SK-N-SH (cell line): ENCODE measurements at regions not wholly inside any gene's neighbourhood (a gene's known extent, or its start where the extent isn't known, plus 50 kb on each side); places are given as distances from the start of the nearest gene placed in this dataset.

Experiments used
- CTCF ChIA-PET: fragments of 300-600, 350-600 bp; formaldehyde crosslinking; extraction: SDS; loops from one replicate; lab custom pipeline; 2021; lab: Yijun Ruan, JAX
- POLR2A ChIA-PET: fragments of 350-600 bp; sonication (Branson Sonifier 250); formaldehyde crosslinking; extraction: SDS; loops from one replicate; lab custom pipeline; 2020; ENCODE audit warnings: antibody characterized with exemption, inconsistent platforms; lab: Yijun Ruan, JAX
- DNase-seq: peaks from one replicate; pipeline ENCODE4 v3.0.0; 2012
- H2AFZ ChIP-seq: fragments of 200-600 bp; sonication (generic); 2 replicates; pipeline ENCODE4 v1.8.1; 2016; ENCODE audit warnings: antibody characterized with exemption, mild to moderate bottlenecking, low read depth
- H3F3A ChIP-seq: fragments of 200-600 bp; sonication (generic); replicated peaks from 2 replicates; pipeline ENCODE3; 2016; ENCODE audit warnings: antibody characterized with exemption, mild to moderate bottlenecking; ENCODE audit not compliant: insufficient read depth
- H3K27ac ChIP-seq, 2 experiments: fragments of 200-500 bp in 1 of 2; fragments of 200-600 bp in 1 of 2; sonication (Bioruptor generic) in 1 of 2; sonication (generic), shearing (Covaris generic) in 1 of 2; 2 replicates each; pipeline versions ENCODE4 v1.5.1 to v1.6.1; 2014 to 2016; ENCODE audit warnings: low read depth in 2 of 2, inconsistent platforms in 1 of 2, low read length in 1 of 2, mild to moderate bottlenecking in 1 of 2, mixed read lengths in 1 of 2
- H3K27me3 ChIP-seq: fragments of 200-600 bp; sonication (generic), shearing (Covaris generic); 2 replicates; pipeline ENCODE4 v1.6.1; 2016; ENCODE audit warnings: mixed run types; ENCODE audit not compliant: insufficient read depth
- H3K36me3 ChIP-seq, 2 experiments: fragments of 200-500 bp in 1 of 2; fragments of 200-600 bp in 1 of 2; sonication (Bioruptor generic) in 1 of 2; sonication (generic) in 1 of 2; replicated peaks in 1 of 2; 2 replicates each; pipeline versions ENCODE3 to v1.5.1; 2014 to 2016; ENCODE audit warnings: low read length in 1 of 2, mild to moderate bottlenecking in 1 of 2; ENCODE audit not compliant: insufficient read depth in 2 of 2, control insufficient read depth in 1 of 2
- H3K4me1 ChIP-seq, 2 experiments: fragments of 200-500 bp in 1 of 2; fragments of 200-600 bp in 1 of 2; sonication (Bioruptor generic) in 1 of 2; sonication (generic), shearing (Covaris generic) in 1 of 2; 2 replicates each; pipeline versions ENCODE4 v1.5.1 to v1.6.1; 2014 to 2016; ENCODE audit warnings: low read depth in 1 of 2, low read length in 1 of 2, mixed run types in 1 of 2; ENCODE audit not compliant: insufficient read depth in 2 of 2, control insufficient read depth in 1 of 2
- H3K4me2 ChIP-seq: fragments of 200-600 bp; sonication (generic), shearing (Covaris generic); 2 replicates; pipeline ENCODE4 v1.6.1; 2017; ENCODE audit warnings: mixed run types
- H3K4me3 ChIP-seq, 2 experiments: fragments of 200-500 bp in 1 of 2; fragments of 200-600 bp in 1 of 2; sonication (Bioruptor generic) in 1 of 2; sonication (generic), shearing (Covaris generic) in 1 of 2; 2 replicates each; pipeline versions ENCODE4 v1.5.1 to v1.8.1; 2014 to 2016; ENCODE audit warnings: low read depth in 2 of 2, inconsistent platforms in 1 of 2, low read length in 1 of 2, mild to moderate bottlenecking in 1 of 2, mixed read lengths in 1 of 2, moderate library complexity in 1 of 2
- H3K79me2 ChIP-seq: fragments of 200-600 bp; sonication (generic); 2 replicates; pipeline ENCODE4 v1.8.1; 2017; ENCODE audit warnings: mild to moderate bottlenecking; ENCODE audit not compliant: insufficient read depth
- H3K9ac ChIP-seq: fragments of 200-600 bp; sonication (generic); 2 replicates; pipeline ENCODE4 v1.6.1; 2017; ENCODE audit warnings: mixed run types
- H3K9me2 ChIP-seq: fragments of 200-600 bp; sonication (generic); 2 replicates; pipeline ENCODE4 v1.6.1; 2017; ENCODE audit warnings: mixed run types
- H3K9me3 ChIP-seq: fragments of 200-600 bp; sonication (generic); 2 replicates; pipeline ENCODE4 v1.6.1; 2017; ENCODE audit warnings: mixed run types, mild to moderate bottlenecking, moderate library complexity
- H4K20me1 ChIP-seq: fragments of 200-600 bp; sonication (generic); 2 replicates; pipeline ENCODE4 v1.6.1; 2017; ENCODE audit warnings: mild to moderate bottlenecking, mixed run types; ENCODE audit not compliant: insufficient read depth
- FOSL2 ChIP-seq: IDR thresholded peaks from 2 replicates; pipeline ENCODE4 v1.4.0; 2012; ENCODE audit warnings: low read depth, mild to moderate bottlenecking, moderate library complexity, borderline replicate concordance
- GATA2 ChIP-seq: sonication (generic); formaldehyde crosslinking; IDR thresholded peaks from 2 replicates; pipeline ENCODE4 v1.5.0; 2020; ENCODE audit warnings: mild to moderate bottlenecking, missing genetic modification reagents
- IRF3 ChIP-seq: fragments of 150-350 bp; IDR thresholded peaks from 2 replicates; pipeline ENCODE4 v1.6.1; 2016; ENCODE audit warnings: mild to moderate bottlenecking, low read depth, low read length
- MEF2A ChIP-seq: IDR thresholded peaks from 2 replicates; pipeline ENCODE4 v1.4.0; 2012; ENCODE audit warnings: low read depth, borderline replicate concordance
- PBX3 ChIP-seq: IDR thresholded peaks from 2 replicates; pipeline ENCODE4; 2012
- USF1 ChIP-seq: IDR thresholded peaks from 2 replicates; pipeline ENCODE4 v1.4.0; 2012; ENCODE audit warnings: low read depth, borderline replicate concordance
- WGBS: methylation state at CpG from one replicate; pipeline ENCODE4 v1.1.6; 2017; ENCODE audit warnings: low lambda C conversion rate; 5-methylcytosine and 5-hydroxymethylcytosine counted together

- H3F3A ChIP-seq, result no peaks in the 10 kb centered on the region
- no peak for TF ChIP-seq FOSL2
- TF ChIP-seq PBX3, result no peak
- TF ChIP-seq GATA2 (CRISPR knock-in tag), result no peak
- TF ChIP-seq, all 33 proteins: peak for 0
- WGBS, result 88% methylated on average over 6 of the region's 6 CpGs
- no peaks in the 10 kb centered on the region for H3K9me3 ChIP-seq
- no peak overlapping the region for H2AFZ ChIP-seq
- CTCF ChIA-PET, result interaction anchor here (1.0 to 1.3 kb wide), 2 partner anchors 11 to 37 kb away, joined by 3 to 4 read pairs; no protein-coding TSS in a partner anchor
- no peak overlapping the region for H3K27ac ChIP-seq
- H3K79me2 ChIP-seq, result no peaks in the 10 kb centered on the region
- no peak overlapping the region for H3K4me2 ChIP-seq
- peaks cover 0 to 2% of the 10 kb centered on the region in 2 experiments; a peak in 1 of 4 replicates for H3K4me1 ChIP-seq
- H3K9ac ChIP-seq, result no peak overlapping the region
- no peaks in the 10 kb centered on the region for H3K9me2 ChIP-seq
- H4K20me1 ChIP-seq, result no peaks in the 10 kb centered on the region
- H3K27me3 ChIP-seq, result no peaks in the 10 kb centered on the region
- H3K36me3 ChIP-seq, result no peaks in the 10 kb centered on the region
- no peak for DNase-seq
- H3K4me3 ChIP-seq, result no peak overlapping the region
- POLR2A ChIA-PET, result no interaction called here
Observed at GRCh38 chr1:113269168-113269963, 120.9 kb upstream of the MAGI3 start.

GRCh38 chr1:113271039-113271438, 119.3 kb upstream of the MAGI3 start:
- Histone ChIP-seq H3F3A (no peaks in the 10 kb centered on the region), H3K79me2 (no peaks in the 10 kb centered on the region), H3K27ac (no peak overlapping the region), H2AFZ (no peak overlapping the region), H3K4me3 (no peak overlapping the region), H3K9me2 (no peaks in the 10 kb centered on the region)
- CTCF ChIA-PET, result interaction anchor here (1.0 to 1.3 kb wide), 2 partner anchors 35 to 95 kb away, joined by 3 to 4 read pairs; no protein-coding TSS in a partner anchor
- WGBS, result 76% methylated on average over 4 of the region's 4 CpGs
- DNase-seq, result no peak
- TF ChIP-seq IRF3, result no peak
- no peak for TF ChIP-seq USF1
- no peak for TF ChIP-seq MEF2A
- TF ChIP-seq, all 33 proteins: peak for 0
- H3K36me3 ChIP-seq, result no peaks in the 10 kb centered on the region
- POLR2A ChIA-PET, result no interaction called here
- no peak overlapping the region for H3K9ac ChIP-seq
- no peak overlapping the region for H3K4me2 ChIP-seq
- peaks cover 0 to 7% of the 10 kb centered on the region in 2 experiments; a peak in 1 of 4 replicates for H3K4me1 ChIP-seq
- H4K20me1 ChIP-seq, result no peaks in the 10 kb centered on the region
- H3K27me3 ChIP-seq, result no peaks in the 10 kb centered on the region
- no peaks in the 10 kb centered on the region for H3K9me3 ChIP-seq
